Gastroesophageal sphincter (tissue), 3 donors: ENCODE measurements at regions not wholly inside any gene's neighbourhood (a gene's known extent, or its start where the extent isn't known, plus 50 kb on each side); places are given as distances from the start of the nearest gene placed in this dataset.

Source experiments
- CTCF ChIP-seq, 4 experiments: fragments of 200-600 bp in 2 of 4; fragments of 450-650 bp in 2 of 4; sonication (generic) in 1 of 4; IDR thresholded peaks; one replicate each; pipeline ENCODE4 v1.5.1; 2017 to 2019; ENCODE audit warnings: antibody characterized with exemption in 4 of 4, mild to moderate bottlenecking in 2 of 4, moderate library complexity in 2 of 4
- EP300 ChIP-seq: sonication (generic); formaldehyde crosslinking; IDR thresholded peaks from one replicate; pipeline ENCODE4 v1.6.1; 2017; ENCODE audit warnings: antibody characterized with exemption, mild to moderate bottlenecking
- POLR2A ChIP-seq, 2 donors: fragments of 450-650 bp; IDR thresholded peaks; one replicate each; pipeline ENCODE4 v1.6.1; 2017; ENCODE audit warnings: antibody characterized with exemption in 2 of 2, mild to moderate bottlenecking in 2 of 2, moderate library complexity in 1 of 2

- TF ChIP-seq CTCF (IDR thresholded peaks at IDR 0.05), result no peak
- no peak for TF ChIP-seq POLR2A (IDR thresholded peaks at IDR 0.05)
- TF ChIP-seq EP300, result no peak
These were observed 108.3 kb upstream of the TAPT1 start for GRCh38 chr4:16334601-16335000.
